ENCODE measurements at regions not wholly inside any gene's neighbourhood (a gene's known extent, or its start where the extent isn't known, plus 50 kb on each side); places are given as distances from the start of the nearest gene placed in this dataset.

DNA sequence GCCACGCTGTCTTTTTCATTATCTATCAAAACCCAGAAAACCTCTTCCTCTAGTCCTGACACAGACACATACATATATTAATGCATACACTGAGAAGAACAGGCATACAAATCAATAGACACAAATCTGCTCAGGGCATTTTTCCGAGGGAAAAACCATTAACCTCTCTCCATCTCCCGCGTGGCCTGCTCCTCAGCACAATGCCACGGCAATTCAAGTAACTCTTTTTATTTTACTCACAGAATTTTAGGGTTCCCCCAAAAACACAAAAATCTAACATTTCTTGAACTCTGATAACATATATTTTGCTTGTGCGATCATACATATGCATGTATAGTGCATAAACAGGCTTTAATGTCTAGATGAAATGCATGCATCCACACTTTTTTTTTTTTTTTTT is 110.8 kb upstream of the NSMCE3 start:
- Histone ChIP-seq H2BK120ac (ENCODE audit: low read depth, low read length, poor library complexity, severe bottlenecking) (no peak overlapping the region), H2AFZ (ENCODE audit: low read length) (no peak overlapping the region), H4K91ac (ENCODE audit: insufficient read length, low read depth, low read length) (no peak overlapping the region), H4K20me1 (ENCODE audit: control insufficient read depth, insufficient read depth, insufficient read length) (no peaks in the 10 kb centered on the region), H3K79me2 (ENCODE audit: insufficient read depth, low read length) (no peaks in the 10 kb centered on the region; the same call in 1 of the 2 replicates), H3K23ac (ENCODE audit: insufficient read length, low read depth, low read length) (no peak overlapping the region), H3K4me1 (ENCODE audit: insufficient read depth, low read length) (0 out of 2 replicates have a peak, but pooled peaks cover 3% of the 10 kb centered on the region), H2BK15ac (ENCODE audit: low read depth, low read length) (no peak overlapping the region), H3K4ac (ENCODE audit: low read depth, low read length) (no peak overlapping the region), H3T11ph (ENCODE audit: low read length) (no peak overlapping the region), H2BK5ac (ENCODE audit: insufficient read length, low read length) (no peak overlapping the region), H3K79me1 (ENCODE audit: insufficient read depth, low read depth, low read length, poor library complexity, severe bottlenecking) (peaks cover 3% of the 10 kb centered on the region), H3K9ac (ENCODE audit: extremely low read depth, insufficient read length, low read length) (no peak overlapping the region), H3K23me2 (ENCODE audit: insufficient read length, low read depth, low read length, poor library complexity, severe bottlenecking) (no peaks in the 10 kb centered on the region), H3K56ac (ENCODE audit: insufficient read length, low read depth, low read length) (no peak overlapping the region), H3K18ac (ENCODE audit: insufficient read length, low read depth, low read length) (no peak overlapping the region), H4K5ac (ENCODE audit: insufficient read length, low read depth, low read length) (no peak overlapping the region), H3K14ac (ENCODE audit: insufficient read depth, low read length) (no peak overlapping the region), H3K27me3 (ENCODE audit: insufficient read depth, low read length) (no peaks in the 10 kb centered on the region), H3K4me2 (ENCODE audit: insufficient read depth, insufficient read length, low read length) (no peak overlapping the region), H3K27ac (ENCODE audit: insufficient read length, low read depth, low read length) (no peak overlapping the region), H2AK5ac (ENCODE audit: insufficient read length, low read length) (no peak overlapping the region), H2BK20ac (ENCODE audit: low read depth, low read length, poor library complexity, severe bottlenecking) (no peak overlapping the region), H2BK12ac (ENCODE audit: insufficient read length, low read depth, low read length) (no peak overlapping the region), H4K8ac (replicated peaks; ENCODE audit: insufficient read length, low read depth, low read length) (no peak overlapping the region), H3K9me3 (ENCODE audit: control insufficient read depth, low read depth, low read length) (no peaks in the 10 kb centered on the region)
- H3K4me1 Mint-ChIP-seq = peaks cover 19 to 29% of the 10 kb centered on the region in 2 experiments
- TF ChIP-seq CTCF (conservative IDR thresholded peaks at IDR 0.05) = no peak
- H3K27me3 Mint-ChIP-seq (ENCODE audit: low read depth) = no peaks in the 10 kb centered on the region
- no peak overlapping the region for H3K27ac Mint-ChIP-seq
- no peaks in the 10 kb centered on the region for H3K9me3 Mint-ChIP-seq
- WGBS (ENCODE audit: extremely low coverage, insufficient read length, low lambda C conversion rate) = no CpG with 5 or more reads among the region's 6 CpGs
- H3K4me3 Mint-ChIP-seq = no peak overlapping the region
- no peak for DNase-seq
- no peaks in the 10 kb centered on the region; a peak in 1 of 7 replicates for H3K36me3 Mint-ChIP-seq (ENCODE audit: insufficient read depth in 1 of 3, low read depth in 3 of 3)

Measured in H9 (cell line).